Esophagus squamous epithelium (tissue), 4 donors: ENCODE measurements at regions not wholly inside any gene's neighbourhood (a gene's known extent, or its start where the extent isn't known, plus 50 kb on each side); places are given as distances from the start of the nearest gene placed in this dataset.

ENCODE experiments used
- CTCF ChIP-seq, 6 experiments: fragments of 450-650 bp in 4 of 6; fragments of 200-600 bp in 2 of 6; sonication (generic) in 2 of 6; IDR thresholded peaks; one replicate each; pipeline ENCODE4 v1.5.1; 2016 to 2019; ENCODE audit warnings: antibody characterized with exemption in 6 of 6, mild to moderate bottlenecking in 4 of 6, moderate library complexity in 4 of 6
- POLR2A ChIP-seq, 4 donors: fragments of 450-650 bp; IDR thresholded peaks; one replicate each; pipeline ENCODE4 v1.6.1; 2017; ENCODE audit warnings: antibody characterized with exemption in 4 of 4, mild to moderate bottlenecking in 4 of 4, moderate library complexity in 3 of 4

- TF ChIP-seq POLR2A (IDR thresholded peaks at IDR 0.05) = no peak
- no peak for TF ChIP-seq CTCF (IDR thresholded peaks at IDR 0.05)
Observed at GRCh38 chr1:70767377-70767776, 280.2 kb downstream of the PTGER3 start.
